ENCODE measurements at regions not wholly inside any gene's neighbourhood (a gene's known extent, or its start where the extent isn't known, plus 50 kb on each side); places are given as distances from the start of the nearest gene placed in this dataset.

- H3K27ac Mint-ChIP-seq: no peak overlapping the region
- no peak for DNase-seq (ENCODE audit: low spot score in 2 of 2, unreplicated experiment in 2 of 2)
- no peak overlapping the region for H3K4me3 Mint-ChIP-seq
- H3K9me3 Mint-ChIP-seq: peaks cover 33% of the 10 kb centered on the region
- peaks cover 12% of the 10 kb centered on the region for H3K36me3 Mint-ChIP-seq
- H3K27me3 Mint-ChIP-seq (ENCODE audit: low read depth): no peaks in the 10 kb centered on the region
- no peak for TF ChIP-seq CTCF (IDR thresholded peaks at IDR 0.05; ENCODE audit: unreplicated experiment)
- H3K4me1 Mint-ChIP-seq: peaks cover 3% of the 10 kb centered on the region
These were observed 213.0 kb downstream of the RNF152 start for GRCh38 chr18:61679836-61680235.

- no peak for TF ChIP-seq CTCF (IDR thresholded peaks at IDR 0.05; ENCODE audit: unreplicated experiment)
- Mint-ChIP-seq H3K4me3 (no peak overlapping the region), H3K27ac (no peak overlapping the region), H3K27me3 (ENCODE audit: low read depth) (no peaks in the 10 kb centered on the region), H3K4me1 (no peaks in the 10 kb centered on the region), H3K36me3 (peaks cover 12% of the 10 kb centered on the region), H3K9me3 (peaks cover 42% of the 10 kb centered on the region)
- no peak for DNase-seq (ENCODE audit: low spot score in 2 of 2, unreplicated experiment in 2 of 2)
These were observed 215.3 kb downstream of the RNF152 start for GRCh38 chr18:61677435-61677970.

GRCh38 chr18:61676773-61677434, 215.9 kb downstream of the RNF152 start:
- no peak for DNase-seq (ENCODE audit: low spot score in 2 of 2, unreplicated experiment in 2 of 2)
- no peak overlapping the region for H3K4me3 Mint-ChIP-seq
- no peaks in the 10 kb centered on the region for H3K4me1 Mint-ChIP-seq

GRCh38 chr18:61669320-61669719, 223.5 kb downstream of the RNF152 start:
- DNase-seq (ENCODE audit: low spot score in 2 of 2, unreplicated experiment in 2 of 2): no peak
- Mint-ChIP-seq H3K4me3 (no peak overlapping the region), H3K27me3 (ENCODE audit: low read depth) (no peaks in the 10 kb centered on the region), H3K36me3 (no peaks in the 10 kb centered on the region), H3K27ac (no peak overlapping the region), H3K4me1 (no peaks in the 10 kb centered on the region), H3K9me3 (peaks cover 4% of the 10 kb centered on the region)
- no peak for TF ChIP-seq CTCF (IDR thresholded peaks at IDR 0.05; ENCODE audit: unreplicated experiment)

More at GRCh38 chr18:61676773-61677434, 215.9 kb downstream of the RNF152 start:
- TF ChIP-seq CTCF (IDR thresholded peaks at IDR 0.05; ENCODE audit: unreplicated experiment): no peak
- Mint-ChIP-seq H3K36me3 (peaks cover 12% of the 10 kb centered on the region), H3K27ac (no peak overlapping the region), H3K27me3 (ENCODE audit: low read depth) (no peaks in the 10 kb centered on the region), H3K9me3 (peaks cover 42% of the 10 kb centered on the region)

- Mint-ChIP-seq H3K4me3 (no peak overlapping the region), H3K4me1 (no peaks in the 10 kb centered on the region), H3K27ac (no peak overlapping the region), H3K36me3 (peaks cover under 1% of the 10 kb centered on the region), H3K27me3 (ENCODE audit: low read depth) (no peaks in the 10 kb centered on the region), H3K9me3 (peaks cover 8% of the 10 kb centered on the region)
- DNase-seq (ENCODE audit: low spot score in 2 of 2, unreplicated experiment in 2 of 2): no peak
- TF ChIP-seq CTCF (IDR thresholded peaks at IDR 0.05; ENCODE audit: unreplicated experiment): no peak
These were observed 225.8 kb downstream of the RNF152 start for GRCh38 chr18:61666876-61667590.
